ENCODE measurements at regions not wholly inside any gene's neighbourhood (a gene's known extent, or its start where the extent isn't known, plus 50 kb on each side); places are given as distances from the start of the nearest gene placed in this dataset.
"Not testable (repeated sequence)": the region's sequence is repeated elsewhere in the genome, so short reads cannot be mapped to it uniquely, and the experiment has no call there.

GRCh38 chr15:20060838-20061237 lies 480.8 kb downstream of the GOLGA6L6 start:
- H3K4me3 ChIP-seq (ENCODE audit: insufficient read depth, low read depth, low read length); H2BK5ac ChIP-seq (ENCODE audit: low read depth, low read length, poor library complexity, severe bottlenecking); H2BK20ac ChIP-seq (ENCODE audit: low read depth, low read length); H3K36me3 ChIP-seq (ENCODE audit: control insufficient read depth, insufficient read depth, low read length); H4K5ac ChIP-seq (ENCODE audit: low read depth, low read length); H4K8ac ChIP-seq (ENCODE audit: low read depth in 2 of 2, low read length in 2 of 2); H2AK5ac ChIP-seq (ENCODE audit: low read depth, low read length); POLR2A ChIA-PET (ENCODE audit: unreplicated experiment); H3K9ac ChIP-seq (ENCODE audit: low read depth, low read length); BruUV-seq (replicated peaks); H3K27ac ChIP-seq (ENCODE audit: insufficient read depth, low read length); H3K23ac ChIP-seq (ENCODE audit: low read depth, low read length); in situ Hi-C loops (cut with MboI; ENCODE audit: low sequenced_read_pairs); H3K79me1 ChIP-seq (ENCODE audit: low read depth in 1 of 2, low read length in 2 of 2); CTCF ChIA-PET; H3K18ac ChIP-seq (ENCODE audit: low read depth, low read length); H3K4me1 ChIP-seq (ENCODE audit: control insufficient read depth, insufficient read depth, low read length); dilution Hi-C loops (cut with HindIII; ENCODE audit: low sequenced_read_pairs, unreplicated experiment); H3K9me3 ChIP-seq (ENCODE audit: control insufficient read depth, insufficient read depth, low read length); H2BK120ac ChIP-seq (ENCODE audit: low read depth, low read length); H4K91ac ChIP-seq (ENCODE audit: insufficient read depth, low read depth, low read length); H3K4me2 ChIP-seq (ENCODE audit: low read depth, low read length); H3K9me1 ChIP-seq (ENCODE audit: insufficient read depth, low read length); H3K27me3 ChIP-seq (ENCODE audit: control insufficient read depth, insufficient read depth, low read length); H2AFZ ChIP-seq (replicated peaks; ENCODE audit: low read length, poor library complexity); H4K20me1 ChIP-seq (ENCODE audit: insufficient read depth, low read length); DNase-seq; H2AK9ac ChIP-seq (replicated peaks; ENCODE audit: low read depth, low read length, poor library complexity); ATAC-seq (ENCODE audit: low read depth); H3K56ac ChIP-seq (ENCODE audit: extremely low read depth, insufficient read depth, low read length); H3K14ac ChIP-seq (replicated peaks; ENCODE audit: low read depth, low read length); intact Hi-C loops (cut with micrococcal nuclease); H3K4ac ChIP-seq (ENCODE audit: low read depth, low read length); H2BK15ac ChIP-seq (ENCODE audit: low read depth, low read length): not testable (repeated sequence)
- no CpG with 5 or more reads among the region's 13 CpGs for WGBS, 2 experiments (ENCODE audit: extremely low coverage in 2 of 2, insufficient read length in 1 of 2)

GRCh38 chr15:20056871-20057270 lies 484.7 kb downstream of the GOLGA6L6 start:
- H2BK15ac ChIP-seq (ENCODE audit: low read depth, low read length); H3K9me1 ChIP-seq (ENCODE audit: insufficient read depth, low read length); in situ Hi-C loops (cut with MboI; ENCODE audit: low sequenced_read_pairs); H4K91ac ChIP-seq (ENCODE audit: insufficient read depth, low read depth, low read length); H3K4me2 ChIP-seq (ENCODE audit: low read depth, low read length); H3K4me1 ChIP-seq (ENCODE audit: control insufficient read depth, insufficient read depth, low read length); H4K5ac ChIP-seq (ENCODE audit: low read depth, low read length); intact Hi-C loops (cut with micrococcal nuclease); H3K9me3 ChIP-seq (ENCODE audit: control insufficient read depth, insufficient read depth, low read length); ATAC-seq (ENCODE audit: low read depth); H3K14ac ChIP-seq (replicated peaks; ENCODE audit: low read depth, low read length); H4K8ac ChIP-seq (ENCODE audit: low read depth in 2 of 2, low read length in 2 of 2); H2AK5ac ChIP-seq (ENCODE audit: low read depth, low read length); POLR2A ChIA-PET (ENCODE audit: unreplicated experiment); H2AFZ ChIP-seq (replicated peaks; ENCODE audit: low read length, poor library complexity); H3K56ac ChIP-seq (ENCODE audit: extremely low read depth, insufficient read depth, low read length); H3K9ac ChIP-seq (ENCODE audit: low read depth, low read length); H2BK5ac ChIP-seq (ENCODE audit: low read depth, low read length, poor library complexity, severe bottlenecking); dilution Hi-C loops (cut with HindIII; ENCODE audit: low sequenced_read_pairs, unreplicated experiment); H3K4me3 ChIP-seq (ENCODE audit: insufficient read depth, low read depth, low read length); CTCF ChIA-PET; H2BK20ac ChIP-seq (ENCODE audit: low read depth, low read length); H3K27me3 ChIP-seq (ENCODE audit: control insufficient read depth, insufficient read depth, low read length); H3K23ac ChIP-seq (ENCODE audit: low read depth, low read length); H3K36me3 ChIP-seq (ENCODE audit: control insufficient read depth, insufficient read depth, low read length); H3K27ac ChIP-seq (ENCODE audit: insufficient read depth, low read length); DNase-seq; H3K18ac ChIP-seq (ENCODE audit: low read depth, low read length); H3K79me1 ChIP-seq (ENCODE audit: low read depth in 1 of 2, low read length in 2 of 2); H3K4ac ChIP-seq (ENCODE audit: low read depth, low read length); BruUV-seq (replicated peaks); H2BK120ac ChIP-seq (ENCODE audit: low read depth, low read length); H4K20me1 ChIP-seq (ENCODE audit: insufficient read depth, low read length); H2AK9ac ChIP-seq (replicated peaks; ENCODE audit: low read depth, low read length, poor library complexity): not testable (repeated sequence)
- no CpG with 5 or more reads among the region's 5 CpGs for WGBS, 2 experiments (ENCODE audit: extremely low coverage in 2 of 2, insufficient read length in 1 of 2)
